GM12875 (cell line): ENCODE measurements at regions not wholly inside any gene's neighbourhood (a gene's known extent, or its start where the extent isn't known, plus 50 kb on each side); places are given as distances from the start of the nearest gene placed in this dataset.

Experiments used
- H3K4me3 ChIP-seq: one replicate; pipeline ENCODE4 v1.5.1; 2011; ENCODE audit warnings: low read depth, low read length, control low read depth
- CTCF ChIP-seq: IDR thresholded peaks from 2 replicates; pipeline ENCODE4 v1.5.1; 2011; ENCODE audit warnings: low read depth, mild to moderate bottlenecking, control low read depth, inconsistent platforms, low read length, moderate library complexity, borderline replicate concordance; ENCODE audit not compliant: insufficient read depth

- TF ChIP-seq CTCF: no peak
Measured at GRCh38 chr2:144998435-144998834, 478.5 kb upstream of the ZEB2 start.

GRCh38 chr2:144996225-144996795, 476.4 kb upstream of the ZEB2 start:
- TF ChIP-seq CTCF: no peak
- H3K4me3 ChIP-seq: no peak overlapping the region

More at GRCh38 chr2:144998435-144998834, 478.5 kb upstream of the ZEB2 start:
- no peak overlapping the region for H3K4me3 ChIP-seq

- H3K4me3 ChIP-seq: no peak overlapping the region
- no peak for TF ChIP-seq CTCF
Measured at GRCh38 chr2:144995482-144995881, 475.6 kb upstream of the ZEB2 start.

GRCh38 chr2:144990661-144991060, 470.7 kb upstream of the ZEB2 start:
- TF ChIP-seq CTCF: no peak
- H3K4me3 ChIP-seq: no peak overlapping the region

- no peak overlapping the region for H3K4me3 ChIP-seq
- no peak for TF ChIP-seq CTCF
Measured at GRCh38 chr2:144989579-144990270, 469.8 kb upstream of the ZEB2 start.

GRCh38 chr2:144988591-144988990, 468.7 kb upstream of the ZEB2 start:
- no peak for TF ChIP-seq CTCF
- no peak overlapping the region for H3K4me3 ChIP-seq

GRCh38 chr2:144986691-144987090, 466.8 kb upstream of the ZEB2 start:
- no peak for TF ChIP-seq CTCF

More at GRCh38 chr2:144986691-144987090, 466.8 kb upstream of the ZEB2 start:
- no peak overlapping the region for H3K4me3 ChIP-seq
